ENCODE measurements at regions not wholly inside any gene's neighbourhood (a gene's known extent, or its start where the extent isn't known, plus 50 kb on each side); places are given as distances from the start of the nearest gene placed in this dataset.

GRCh38 chr18:39527465-39527864 is 1961.9 kb upstream of the CELF4 start:
- no peak for DNase-seq
- Mint-ChIP-seq H3K27ac (no peak overlapping the region), H3K4me3 (no peak overlapping the region), H3K36me3 (ENCODE audit: low read depth) (no peaks in the 10 kb centered on the region), H3K4me1 (no peaks in the 10 kb centered on the region), H3K9me3 (no peaks in the 10 kb centered on the region), H3K27me3 (ENCODE audit: insufficient read depth) (no peaks in the 10 kb centered on the region)
- TF ChIP-seq CTCF (conservative IDR thresholded peaks at IDR 0.05), result no peak
- Histone ChIP-seq H3K36me3 (ENCODE audit: control insufficient read depth, insufficient read depth, low read length) (no peaks in the 10 kb centered on the region), H3K9me3 (ENCODE audit: control insufficient read depth, low read length) (no peaks in the 10 kb centered on the region), H3K4me1 (ENCODE audit: control insufficient read depth, insufficient read depth, low read length) (no peaks in the 10 kb centered on the region), H3K27ac (ENCODE audit: low read depth, low read length) (no peak overlapping the region), H3K4me3 (ENCODE audit: low read length) (no peak overlapping the region), H3K9ac (ENCODE audit: extremely low read depth, low read length, poor library complexity, severe bottlenecking) (no peak overlapping the region), H3K27me3 (ENCODE audit: control insufficient read depth, insufficient read depth, low read length, poor library complexity, severe bottlenecking) (no peaks in the 10 kb centered on the region)
- 100% methylated on average over 1 of the region's 1 CpG for WGBS, 2 experiments (ENCODE audit: insufficient coverage in 1 of 2, insufficient read length in 1 of 2)

- H3K27me3 ChIP-seq (ENCODE audit: control insufficient read depth, insufficient read depth, low read length, poor library complexity, severe bottlenecking), result no peaks in the 10 kb centered on the region
- H3K9me3 ChIP-seq (ENCODE audit: control insufficient read depth, low read length), result no peaks in the 10 kb centered on the region
- no peak overlapping the region for H3K27ac ChIP-seq (ENCODE audit: low read depth, low read length)
- TF ChIP-seq CTCF (conservative IDR thresholded peaks at IDR 0.05), result no peak
- Mint-ChIP-seq H3K9me3 (no peaks in the 10 kb centered on the region), H3K27ac (no peak overlapping the region), H3K27me3 (ENCODE audit: insufficient read depth) (no peaks in the 10 kb centered on the region), H3K4me3 (no peak overlapping the region), H3K4me1 (peaks cover 4% of the 10 kb centered on the region), H3K36me3 (ENCODE audit: low read depth) (no peaks in the 10 kb centered on the region)
- H3K4me1 ChIP-seq (ENCODE audit: control insufficient read depth, insufficient read depth, low read length), result no peaks in the 10 kb centered on the region
- H3K36me3 ChIP-seq (ENCODE audit: control insufficient read depth, insufficient read depth, low read length), result no peaks in the 10 kb centered on the region
- H3K4me3 ChIP-seq (ENCODE audit: low read length), result no peak overlapping the region
- no peak for DNase-seq
- H3K9ac ChIP-seq (ENCODE audit: extremely low read depth, low read length, poor library complexity, severe bottlenecking), result no peak overlapping the region
Measured at GRCh38 chr18:39524370-39524769, 1958.8 kb upstream of the CELF4 start.

- no peaks in the 10 kb centered on the region for H3K9me3 ChIP-seq (ENCODE audit: control insufficient read depth, low read length)
- H3K36me3 ChIP-seq (ENCODE audit: control insufficient read depth, insufficient read depth, low read length), result no peaks in the 10 kb centered on the region
- Mint-ChIP-seq H3K27ac (no peak overlapping the region), H3K4me3 (no peak overlapping the region), H3K27me3 (ENCODE audit: insufficient read depth) (no peaks in the 10 kb centered on the region), H3K36me3 (ENCODE audit: low read depth) (no peaks in the 10 kb centered on the region), H3K9me3 (no peaks in the 10 kb centered on the region), H3K4me1 (peaks cover 14% of the 10 kb centered on the region)
- DNase-seq, result no peak
- TF ChIP-seq CTCF (conservative IDR thresholded peaks at IDR 0.05), result no peak
- no peaks in the 10 kb centered on the region for H3K4me1 ChIP-seq (ENCODE audit: control insufficient read depth, insufficient read depth, low read length)
- no peaks in the 10 kb centered on the region for H3K27me3 ChIP-seq (ENCODE audit: control insufficient read depth, insufficient read depth, low read length, poor library complexity, severe bottlenecking)
- no peak overlapping the region for H3K9ac ChIP-seq (ENCODE audit: extremely low read depth, low read length, poor library complexity, severe bottlenecking)
- no peak overlapping the region for H3K27ac ChIP-seq (ENCODE audit: low read depth, low read length)
- WGBS, 2 experiments (ENCODE audit: insufficient coverage in 1 of 2, insufficient read length in 1 of 2), result 88% methylated on average over 1 of the region's 1 CpG; no CpG with 5 or more reads in 1 of the 2 experiments
- H3K4me3 ChIP-seq (ENCODE audit: low read length), result no peak overlapping the region
Measured at GRCh38 chr18:39523281-39523680, 1957.7 kb upstream of the CELF4 start.

Measured in endodermal cell (in vitro differentiated cells).